ENCODE measurements at regions not wholly inside any gene's neighbourhood (a gene's known extent, or its start where the extent isn't known, plus 50 kb on each side); places are given as distances from the start of the nearest gene placed in this dataset.

- no peak overlapping the region for H3K4me3 Mint-ChIP-seq
- ChIA-PET POLR2A (no interaction called here), CTCF (no interaction called here)
- ATAC-seq (no peak), DNase-seq (no peak)
- H3K36me3 Mint-ChIP-seq (ENCODE audit: low read depth), result no peaks in the 10 kb centered on the region
- peaks cover 2% of the 10 kb centered on the region for H3K27me3 Mint-ChIP-seq
- intact Hi-C loops (cut with micrococcal nuclease), result no loop called here
- no peak overlapping the region for H3K27ac Mint-ChIP-seq
- no peaks in the 10 kb centered on the region for H3K4me1 Mint-ChIP-seq (ENCODE audit: low read depth)
- peaks cover 10% of the 10 kb centered on the region for H3K9me3 Mint-ChIP-seq
- TF ChIP-seq, protein P1, sequence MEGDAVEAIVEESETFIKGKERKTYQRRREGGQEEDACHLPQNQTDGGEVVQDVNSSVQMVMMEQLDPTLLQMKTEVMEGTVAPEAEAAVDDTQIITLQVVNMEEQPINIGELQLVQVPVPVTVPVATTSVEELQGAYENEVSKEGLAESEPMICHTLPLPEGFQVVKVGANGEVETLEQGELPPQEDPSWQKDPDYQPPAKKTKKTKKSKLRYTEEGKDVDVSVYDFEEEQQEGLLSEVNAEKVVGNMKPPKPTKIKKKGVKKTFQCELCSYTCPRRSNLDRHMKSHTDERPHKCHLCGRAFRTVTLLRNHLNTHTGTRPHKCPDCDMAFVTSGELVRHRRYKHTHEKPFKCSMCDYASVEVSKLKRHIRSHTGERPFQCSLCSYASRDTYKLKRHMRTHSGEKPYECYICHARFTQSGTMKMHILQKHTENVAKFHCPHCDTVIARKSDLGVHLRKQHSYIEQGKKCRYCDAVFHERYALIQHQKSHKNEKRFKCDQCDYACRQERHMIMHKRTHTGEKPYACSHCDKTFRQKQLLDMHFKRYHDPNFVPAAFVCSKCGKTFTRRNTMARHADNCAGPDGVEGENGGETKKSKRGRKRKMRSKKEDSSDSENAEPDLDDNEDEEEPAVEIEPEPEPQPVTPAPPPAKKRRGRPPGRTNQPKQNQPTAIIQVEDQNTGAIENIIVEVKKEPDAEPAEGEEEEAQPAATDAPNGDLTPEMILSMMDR (IDR thresholded peaks at IDR 0.05), result no peak
Observed at GRCh38 chr16:54465063-54465462, 178.5 kb upstream of the IRX3 start.

DNA sequence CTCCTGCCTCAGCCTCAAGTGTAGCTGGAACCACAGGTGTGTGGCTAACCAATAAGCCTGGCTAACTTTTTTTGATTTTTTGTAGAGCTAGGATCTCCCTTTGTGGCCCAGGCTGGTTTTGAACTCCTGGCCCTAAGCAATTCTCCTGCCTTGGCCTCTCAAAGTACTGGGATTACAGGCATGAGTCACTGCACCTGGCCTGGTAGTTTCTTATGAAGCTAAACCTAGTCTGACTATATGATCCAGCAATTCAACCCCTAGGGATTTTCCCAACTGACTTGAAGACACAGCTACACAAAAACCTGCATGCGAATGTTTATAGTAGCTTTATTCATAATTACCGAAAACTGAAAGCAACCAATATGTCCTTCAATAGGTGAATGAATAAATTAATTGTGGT, 176.2 kb upstream of the IRX3 start:
- no peak overlapping the region for H3K4me3 Mint-ChIP-seq
- no peaks in the 10 kb centered on the region for H3K36me3 Mint-ChIP-seq (ENCODE audit: low read depth)
- POLR2A ChIA-PET, result no interaction called here
- TF ChIP-seq, protein P1 (IDR thresholded peaks at IDR 0.05), result no peak
- H3K27me3 Mint-ChIP-seq, result peaks cover 1% of the 10 kb centered on the region
- no peak for ATAC-seq
- CTCF ChIA-PET, result no interaction called here
- peaks cover 10% of the 10 kb centered on the region for H3K9me3 Mint-ChIP-seq
- no peak overlapping the region for H3K27ac Mint-ChIP-seq
- intact Hi-C loops (cut with micrococcal nuclease), result no loop called here
- no peaks in the 10 kb centered on the region for H3K4me1 Mint-ChIP-seq (ENCODE audit: low read depth)
- no peak for DNase-seq

GRCh38 chr16:54462151-54462651, 175.6 kb upstream of the IRX3 start:
- Mint-ChIP-seq H3K27me3 (peaks cover 1% of the 10 kb centered on the region), H3K9me3 (peaks cover 10% of the 10 kb centered on the region), H3K4me1 (ENCODE audit: low read depth) (no peaks in the 10 kb centered on the region), H3K27ac (no peak overlapping the region), H3K4me3 (no peak overlapping the region), H3K36me3 (ENCODE audit: low read depth) (no peaks in the 10 kb centered on the region)
- DNase-seq (no peak), ATAC-seq (no peak)
- POLR2A ChIA-PET, result no interaction called here
- CTCF ChIA-PET, result no interaction called here
- TF ChIP-seq, protein P1 (IDR thresholded peaks at IDR 0.05), result no peak
- intact Hi-C loops (cut with micrococcal nuclease), result no loop called here

GRCh38 chr16:54460263-54460860, 173.8 kb upstream of the IRX3 start:
- DNase-seq, result no peak
- ChIA-PET CTCF (no interaction called here), POLR2A (interaction anchor here (0.8 kb wide), 1 partner anchor 12 kb away, joined by 3 read pairs; no protein-coding TSS in a partner anchor)
- peaks cover 10% of the 10 kb centered on the region for H3K9me3 Mint-ChIP-seq
- TF ChIP-seq, protein P1 (IDR thresholded peaks at IDR 0.05), result no peak
- no peak overlapping the region for H3K27ac Mint-ChIP-seq
- ATAC-seq, result no peak
- no peak overlapping the region for H3K4me3 Mint-ChIP-seq
- no peaks in the 10 kb centered on the region for H3K4me1 Mint-ChIP-seq (ENCODE audit: low read depth)
- no peaks in the 10 kb centered on the region for H3K36me3 Mint-ChIP-seq (ENCODE audit: low read depth)
- intact Hi-C loops (cut with micrococcal nuclease), result no loop called here
- H3K27me3 Mint-ChIP-seq, result peaks cover 1% of the 10 kb centered on the region

DNA sequence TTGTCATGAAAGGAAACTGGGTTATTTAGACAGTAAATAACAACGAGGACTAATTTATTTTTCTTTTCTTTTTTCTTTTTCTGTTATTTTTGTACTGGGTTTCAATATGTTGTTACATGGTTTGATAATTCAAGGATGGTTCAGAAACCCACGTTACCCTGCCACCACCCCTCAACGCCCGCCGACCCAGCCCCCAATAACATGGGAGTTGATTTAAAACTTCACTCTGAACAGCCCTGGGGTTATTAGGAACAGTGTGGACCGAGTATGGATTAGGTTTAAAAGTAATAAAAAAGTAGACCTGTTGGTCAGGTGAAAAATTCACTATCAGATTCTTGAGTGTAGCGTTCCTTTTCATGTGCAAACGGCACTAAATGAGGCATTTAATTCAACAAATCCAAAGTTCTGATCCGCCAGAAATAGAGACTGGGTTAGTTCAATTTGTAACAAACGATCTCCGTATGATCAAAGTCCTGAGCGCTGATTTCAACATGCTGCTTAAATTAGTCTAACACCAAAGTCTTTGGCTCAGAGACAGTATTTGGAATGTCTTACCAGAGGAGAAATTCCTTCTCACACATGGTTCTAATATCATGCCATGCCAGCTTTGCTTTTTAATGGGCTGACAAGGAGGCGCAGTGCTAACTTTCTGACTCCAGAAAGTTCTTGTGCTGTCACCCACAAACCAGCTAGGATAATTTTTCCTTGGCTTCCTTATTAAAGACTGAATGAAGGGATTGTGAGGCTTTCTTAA, 173.1 kb upstream of the IRX3 start:
- Mint-ChIP-seq H3K9me3 (peaks cover 9% of the 10 kb centered on the region), H3K4me1 (ENCODE audit: low read depth) (no peaks in the 10 kb centered on the region), H3K27me3 (peaks cover 1% of the 10 kb centered on the region), H3K4me3 (no peak overlapping the region), H3K36me3 (ENCODE audit: low read depth) (no peaks in the 10 kb centered on the region), H3K27ac (no peak overlapping the region)
- ATAC-seq (no peak), DNase-seq (no peak)
- POLR2A ChIA-PET, result no interaction called here
- intact Hi-C loops (cut with micrococcal nuclease), result no loop called here
- TF ChIP-seq, protein P1 (IDR thresholded peaks at IDR 0.05), result no peak
- CTCF ChIA-PET, result no interaction called here
